ENCODE measurements at regions not wholly inside any gene's neighbourhood (a gene's known extent, or its start where the extent isn't known, plus 50 kb on each side); places are given as distances from the start of the nearest gene placed in this dataset.
"Not testable (repeated sequence)": the region's sequence is repeated elsewhere in the genome, so short reads cannot be mapped to it uniquely, and the experiment has no call there.

DNA sequence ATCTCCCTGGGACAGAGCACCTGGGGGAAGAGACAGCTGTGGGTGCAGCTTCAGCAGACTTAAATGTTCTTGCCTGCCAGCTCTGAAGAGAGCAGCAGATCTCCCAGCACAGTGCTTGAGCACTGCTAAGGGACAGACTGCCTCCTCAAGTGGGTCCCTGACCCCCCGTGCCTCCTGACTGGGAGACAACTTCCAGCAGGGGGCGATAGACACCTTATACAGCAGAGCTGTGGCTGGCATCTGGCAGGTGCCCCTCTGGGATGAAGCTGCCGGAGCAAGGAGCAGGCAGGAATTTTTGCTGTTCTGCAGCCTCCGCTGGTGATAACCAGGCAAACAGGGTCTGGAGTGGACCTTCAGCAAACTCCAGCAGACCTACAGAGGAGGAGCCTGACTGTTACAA, 541.7 kb upstream of the PITX2 start:
- not testable (repeated sequence) for H3K36me3 ChIP-seq (ENCODE audit: insufficient read depth, low read length); H3K27ac ChIP-seq (ENCODE audit: low read depth, low read length); H3K9ac ChIP-seq (ENCODE audit: low read length); H3K4me1 ChIP-seq (ENCODE audit: insufficient read depth, low read length); H3K4me3 ChIP-seq (ENCODE audit: low read depth in 1 of 2, low read length in 2 of 2); H3K9me3 ChIP-seq (ENCODE audit: low read length); H3K27me3 ChIP-seq (ENCODE audit: control insufficient read depth in 1 of 2, insufficient read depth in 2 of 2, low read length in 2 of 2)

DNA sequence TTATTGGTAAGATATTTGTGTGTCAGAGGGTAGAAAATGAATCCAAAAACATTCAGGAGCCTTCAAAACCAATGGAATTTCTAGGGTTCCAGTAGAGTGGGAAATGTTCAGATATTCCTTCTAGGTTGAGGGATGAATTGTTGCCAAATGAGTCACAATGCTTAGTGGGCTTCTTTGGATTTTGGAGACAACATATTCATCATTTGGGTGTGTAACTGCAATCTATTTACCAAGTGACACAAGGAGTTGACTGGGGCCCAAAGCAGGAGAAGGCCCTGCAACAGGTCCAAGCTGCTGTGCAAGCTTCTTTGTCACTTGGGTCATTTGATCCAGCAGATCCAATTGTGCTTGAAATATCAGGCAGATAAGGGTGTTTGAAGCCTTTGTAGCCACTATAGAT, 551.5 kb upstream of the PITX2 start:
- no peaks in the 10 kb centered on the region for H3K27me3 ChIP-seq (ENCODE audit: control insufficient read depth in 1 of 2, insufficient read depth in 2 of 2, low read length in 2 of 2)
- no peak overlapping the region for H3K9ac ChIP-seq (ENCODE audit: low read length)
- H3K4me3 ChIP-seq (ENCODE audit: low read depth in 1 of 2, low read length in 2 of 2): no peak overlapping the region
- no peaks in the 10 kb centered on the region for H3K4me1 ChIP-seq (ENCODE audit: insufficient read depth, low read length)
- H3K27ac ChIP-seq (ENCODE audit: low read depth, low read length): no peak overlapping the region
- H3K9me3 ChIP-seq (ENCODE audit: low read length): no peaks in the 10 kb centered on the region
- no peaks in the 10 kb centered on the region for H3K36me3 ChIP-seq (ENCODE audit: insufficient read depth, low read length)

DNA sequence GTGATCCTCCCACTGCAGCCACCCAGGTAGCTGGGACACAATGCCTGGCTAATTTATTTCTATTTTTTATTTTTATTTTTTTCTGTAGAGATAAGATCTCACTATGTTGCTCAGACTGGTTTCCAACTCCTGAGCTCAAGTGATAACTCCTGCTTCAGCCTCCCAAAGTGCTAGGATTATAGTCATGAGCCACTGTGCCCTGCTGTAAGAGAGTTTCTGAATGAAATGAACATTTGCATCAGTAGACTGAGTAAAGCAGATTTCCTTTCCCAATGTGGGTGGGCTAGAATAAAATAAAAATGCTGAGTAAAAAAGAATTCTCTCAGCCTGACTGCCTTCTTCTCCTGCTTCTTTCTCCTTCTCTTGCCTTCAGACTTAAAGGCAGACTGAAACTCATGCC, 555.4 kb upstream of the PITX2 start:
- H3K9ac ChIP-seq (ENCODE audit: low read length): no peak overlapping the region
- H3K27me3 ChIP-seq (ENCODE audit: control insufficient read depth in 1 of 2, insufficient read depth in 2 of 2, low read length in 2 of 2): no peaks in the 10 kb centered on the region
- no peaks in the 10 kb centered on the region for H3K4me1 ChIP-seq (ENCODE audit: insufficient read depth, low read length)
- no peaks in the 10 kb centered on the region for H3K9me3 ChIP-seq (ENCODE audit: low read length)
- no peak overlapping the region for H3K4me3 ChIP-seq (ENCODE audit: low read depth in 1 of 2, low read length in 2 of 2)
- H3K36me3 ChIP-seq (ENCODE audit: insufficient read depth, low read length): no peaks in the 10 kb centered on the region
- no peak overlapping the region for H3K27ac ChIP-seq (ENCODE audit: low read depth, low read length)

DNA sequence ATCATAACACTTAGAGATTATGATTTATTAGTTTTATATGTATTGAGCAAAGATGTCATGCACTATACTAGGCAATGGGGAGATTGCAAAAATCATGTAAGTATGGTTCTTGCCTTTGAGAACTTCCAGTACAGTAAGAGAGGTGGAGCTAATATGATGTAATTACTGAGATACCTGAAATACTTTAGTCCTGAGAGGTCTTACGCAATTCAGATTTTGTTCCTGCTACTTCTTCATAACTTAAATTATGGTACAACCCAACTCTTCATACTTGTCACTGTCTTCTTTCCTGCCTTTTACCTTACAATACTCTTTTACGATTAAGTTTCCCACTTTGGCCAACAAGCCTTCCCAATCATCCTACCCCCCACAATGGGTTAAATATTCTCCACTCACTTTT, 564.2 kb upstream of the PITX2 start:
- Histone ChIP-seq H3K9me3 (ENCODE audit: low read length) (no peaks in the 10 kb centered on the region), H3K27ac (ENCODE audit: low read depth, low read length) (no peak overlapping the region), H3K27me3 (ENCODE audit: control insufficient read depth in 1 of 2, insufficient read depth in 2 of 2, low read length in 2 of 2) (no peaks in the 10 kb centered on the region), H3K9ac (ENCODE audit: low read length) (no peak overlapping the region), H3K4me3 (ENCODE audit: low read depth in 1 of 2, low read length in 2 of 2) (no peak overlapping the region), H3K36me3 (ENCODE audit: insufficient read depth, low read length) (no peaks in the 10 kb centered on the region), H3K4me1 (ENCODE audit: insufficient read depth, low read length) (no peaks in the 10 kb centered on the region)

DNA sequence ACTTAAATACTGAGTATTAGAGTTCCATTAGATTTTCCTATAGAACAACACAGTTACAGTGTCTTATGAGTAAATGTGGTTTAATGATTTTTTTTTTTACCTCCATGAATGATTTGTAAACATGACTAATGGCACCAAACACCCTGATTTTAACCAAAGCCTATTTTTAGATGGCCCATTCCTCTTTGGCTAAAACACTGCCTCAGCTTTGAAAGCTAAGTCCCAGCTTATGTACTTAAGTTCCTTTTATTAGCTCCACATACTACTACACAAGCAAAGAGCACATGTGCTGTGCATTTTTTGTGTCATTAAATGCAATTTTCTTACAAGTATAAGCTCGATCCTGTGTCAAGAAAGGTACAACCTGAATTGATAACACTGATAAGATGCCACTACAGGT, 575.6 kb upstream of the PITX2 start:
- no peaks in the 10 kb centered on the region for H3K9me3 ChIP-seq (ENCODE audit: low read length)
- no peaks in the 10 kb centered on the region for H3K4me1 ChIP-seq (ENCODE audit: insufficient read depth, low read length)
- H3K36me3 ChIP-seq (ENCODE audit: insufficient read depth, low read length): no peaks in the 10 kb centered on the region
- H3K27ac ChIP-seq (ENCODE audit: low read depth, low read length): no peak overlapping the region
- H3K9ac ChIP-seq (ENCODE audit: low read length): no peak overlapping the region
- H3K4me3 ChIP-seq (ENCODE audit: low read depth in 1 of 2, low read length in 2 of 2): no peak overlapping the region
- no peaks in the 10 kb centered on the region for H3K27me3 ChIP-seq (ENCODE audit: control insufficient read depth in 1 of 2, insufficient read depth in 2 of 2, low read length in 2 of 2)

DNA sequence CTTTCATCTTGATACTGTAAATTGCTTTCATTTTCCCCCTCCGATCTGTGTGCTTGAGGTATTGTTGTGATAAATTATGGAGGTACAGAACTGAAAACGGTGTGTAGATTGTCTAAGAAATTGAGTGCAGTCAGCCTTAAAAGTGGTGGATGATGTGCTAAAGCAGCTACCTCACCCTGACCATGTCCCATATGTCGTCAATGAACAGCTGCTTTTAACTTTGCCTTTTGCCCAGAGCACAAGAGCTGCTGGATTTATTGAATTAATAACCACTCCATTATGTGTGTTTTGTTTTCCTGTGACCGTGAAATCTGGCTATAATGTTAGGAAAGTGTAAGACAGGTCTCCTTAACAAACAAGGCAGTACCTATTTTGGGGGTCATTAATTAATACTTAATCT, 581.9 kb upstream of the PITX2 start:
- H3K4me1 ChIP-seq (ENCODE audit: insufficient read depth, low read length): no peaks in the 10 kb centered on the region
- no peaks in the 10 kb centered on the region for H3K9me3 ChIP-seq (ENCODE audit: low read length)
- no peaks in the 10 kb centered on the region for H3K27me3 ChIP-seq (ENCODE audit: control insufficient read depth in 1 of 2, insufficient read depth in 2 of 2, low read length in 2 of 2)
- H3K4me3 ChIP-seq (ENCODE audit: low read depth in 1 of 2, low read length in 2 of 2): no peak overlapping the region
- H3K36me3 ChIP-seq (ENCODE audit: insufficient read depth, low read length): no peaks in the 10 kb centered on the region
- no peak overlapping the region for H3K27ac ChIP-seq (ENCODE audit: low read depth, low read length)
- H3K9ac ChIP-seq (ENCODE audit: low read length): no peak overlapping the region

DNA sequence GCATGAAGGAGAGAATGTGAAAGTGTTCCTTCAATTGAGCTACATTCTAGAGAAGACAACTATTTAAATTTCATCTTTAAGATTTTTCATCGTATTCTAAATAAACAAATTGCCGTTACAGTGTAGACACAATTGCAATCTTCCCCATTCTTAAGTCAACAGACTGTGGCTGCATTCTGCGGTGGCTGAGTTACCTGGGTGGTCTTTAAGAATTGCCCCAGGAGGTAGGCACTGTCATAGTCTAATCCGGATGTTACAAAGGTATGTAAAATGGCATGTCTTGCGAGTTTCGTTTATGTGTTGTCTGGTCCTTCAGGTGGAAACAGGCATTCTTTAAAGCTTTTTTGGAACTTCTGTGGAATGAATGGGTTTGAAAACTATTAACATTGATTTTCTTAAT, 586.1 kb upstream of the PITX2 start:
- peaks cover 3% of the 10 kb centered on the region for H3K4me1 ChIP-seq (ENCODE audit: insufficient read depth, low read length)
- H3K9me3 ChIP-seq (ENCODE audit: low read length): no peaks in the 10 kb centered on the region
- H3K27me3 ChIP-seq (ENCODE audit: control insufficient read depth in 1 of 2, insufficient read depth in 2 of 2, low read length in 2 of 2): no peaks in the 10 kb centered on the region
- H3K36me3 ChIP-seq (ENCODE audit: insufficient read depth, low read length): no peaks in the 10 kb centered on the region
- no peak overlapping the region for H3K27ac ChIP-seq (ENCODE audit: low read depth, low read length)
- no peak overlapping the region for H3K4me3 ChIP-seq (ENCODE audit: low read depth in 1 of 2, low read length in 2 of 2)
- no peak overlapping the region for H3K9ac ChIP-seq (ENCODE audit: low read length)

DNA sequence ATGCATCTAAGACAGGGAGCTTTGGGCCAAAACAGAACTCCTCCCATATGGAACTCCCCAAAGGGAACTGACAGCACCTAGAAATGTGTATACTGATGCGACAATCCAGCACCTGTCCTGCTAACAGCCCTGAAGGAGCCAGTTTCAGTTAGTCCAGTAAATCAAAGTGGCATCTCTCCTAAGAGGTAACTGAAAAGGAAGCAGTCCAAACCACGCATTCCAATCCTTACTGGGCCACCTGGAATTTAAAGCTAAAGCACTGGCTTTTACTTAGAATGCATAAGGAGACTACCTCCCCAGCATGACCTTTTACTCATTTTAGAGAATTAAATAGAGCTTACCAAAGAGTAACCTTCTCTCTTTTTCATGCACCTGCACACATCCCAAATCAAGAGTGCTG, 586.8 kb upstream of the PITX2 start:
- no peak overlapping the region for H3K4me3 ChIP-seq (ENCODE audit: low read depth in 1 of 2, low read length in 2 of 2)
- no peak overlapping the region for H3K9ac ChIP-seq (ENCODE audit: low read length)
- no peaks in the 10 kb centered on the region for H3K9me3 ChIP-seq (ENCODE audit: low read length)
- peaks cover 9% of the 10 kb centered on the region for H3K4me1 ChIP-seq (ENCODE audit: insufficient read depth, low read length)
- no peaks in the 10 kb centered on the region for H3K36me3 ChIP-seq (ENCODE audit: insufficient read depth, low read length)
- H3K27me3 ChIP-seq (ENCODE audit: control insufficient read depth in 1 of 2, insufficient read depth in 2 of 2, low read length in 2 of 2): no peaks in the 10 kb centered on the region
- no peak overlapping the region for H3K27ac ChIP-seq (ENCODE audit: low read depth, low read length)

DNA sequence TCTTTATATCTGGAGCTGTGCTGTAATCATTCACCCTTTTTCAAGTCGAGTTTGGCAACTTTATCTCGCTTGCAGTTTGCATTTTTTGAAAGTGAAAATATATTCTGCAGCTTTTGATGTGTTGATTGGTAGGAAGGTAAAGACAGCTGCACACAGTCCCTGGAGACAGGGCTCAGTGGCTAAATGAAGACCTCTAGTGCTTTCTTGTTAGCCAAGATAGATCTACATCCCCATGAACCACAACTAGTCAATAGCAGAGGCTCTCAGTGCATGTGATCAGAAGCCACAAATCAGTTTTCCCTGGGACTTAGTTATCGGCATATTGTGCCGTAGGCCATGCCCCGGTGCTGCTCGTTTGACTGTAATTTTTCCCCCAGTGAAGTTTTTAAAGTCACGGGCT, 587.7 kb upstream of the PITX2 start:
- Histone ChIP-seq H3K4me3 (ENCODE audit: low read depth in 1 of 2, low read length in 2 of 2) (no peak overlapping the region), H3K9me3 (ENCODE audit: low read length) (no peaks in the 10 kb centered on the region), H3K36me3 (ENCODE audit: insufficient read depth, low read length) (no peaks in the 10 kb centered on the region), H3K27ac (ENCODE audit: low read depth, low read length) (no peak overlapping the region), H3K9ac (ENCODE audit: low read length) (no peak overlapping the region), H3K27me3 (ENCODE audit: control insufficient read depth in 1 of 2, insufficient read depth in 2 of 2, low read length in 2 of 2) (no peaks in the 10 kb centered on the region), H3K4me1 (ENCODE audit: insufficient read depth, low read length) (peaks cover 9% of the 10 kb centered on the region)

DNA sequence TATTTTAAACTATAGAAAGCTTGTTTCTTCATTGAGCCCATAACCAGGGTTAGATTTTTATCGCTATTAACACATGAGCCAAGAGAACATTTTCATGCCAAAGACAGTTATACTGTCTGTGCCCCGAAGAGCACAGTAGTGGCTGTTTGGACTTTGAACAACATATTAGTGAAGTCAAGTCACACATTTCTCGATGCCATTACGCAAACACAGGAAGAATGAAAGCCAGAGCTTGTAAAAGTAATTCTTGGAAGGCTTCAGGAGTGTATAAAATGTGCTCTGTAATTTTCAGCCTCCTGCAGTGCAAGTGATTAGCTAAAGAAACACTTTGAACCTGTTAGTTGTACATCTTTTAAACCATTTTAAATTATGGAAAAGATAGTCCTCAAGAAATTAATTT, 590.7 kb upstream of the PITX2 start:
- Histone ChIP-seq H3K27me3 (ENCODE audit: control insufficient read depth in 1 of 2, insufficient read depth in 2 of 2, low read length in 2 of 2) (no peaks in the 10 kb centered on the region), H3K4me3 (ENCODE audit: low read depth in 1 of 2, low read length in 2 of 2) (no peak overlapping the region), H3K4me1 (ENCODE audit: insufficient read depth, low read length) (peaks cover 9% of the 10 kb centered on the region), H3K9me3 (ENCODE audit: low read length) (no peaks in the 10 kb centered on the region), H3K9ac (ENCODE audit: low read length) (no peak overlapping the region), H3K36me3 (ENCODE audit: insufficient read depth, low read length) (no peaks in the 10 kb centered on the region), H3K27ac (ENCODE audit: low read depth, low read length) (no peak overlapping the region)

DNA sequence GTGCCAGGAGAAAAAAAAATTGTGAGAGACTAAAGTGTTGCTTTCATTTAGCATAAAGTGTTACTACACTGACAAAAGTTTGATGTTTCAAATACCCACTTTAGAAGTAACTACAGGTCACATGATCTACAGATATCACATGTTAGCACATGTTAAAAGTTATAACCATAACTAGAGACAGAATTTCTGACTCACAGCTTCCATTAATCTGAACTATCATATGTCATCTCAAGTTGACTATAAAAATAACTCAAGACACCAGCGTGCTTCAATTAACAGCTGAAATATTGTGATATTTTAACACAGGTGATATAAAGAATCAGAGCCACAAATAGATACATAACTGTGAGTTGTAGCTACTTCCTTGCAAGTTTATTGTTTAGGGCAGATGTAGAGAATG, 591.5 kb upstream of the PITX2 start:
- Histone ChIP-seq H3K9me3 (ENCODE audit: low read length) (no peaks in the 10 kb centered on the region), H3K9ac (ENCODE audit: low read length) (no peak overlapping the region), H3K36me3 (ENCODE audit: insufficient read depth, low read length) (no peaks in the 10 kb centered on the region), H3K4me1 (ENCODE audit: insufficient read depth, low read length) (peaks cover 9% of the 10 kb centered on the region), H3K4me3 (ENCODE audit: low read depth in 1 of 2, low read length in 2 of 2) (no peak overlapping the region), H3K27me3 (ENCODE audit: control insufficient read depth in 1 of 2, insufficient read depth in 2 of 2, low read length in 2 of 2) (no peaks in the 10 kb centered on the region), H3K27ac (ENCODE audit: low read depth, low read length) (no peak overlapping the region)

DNA sequence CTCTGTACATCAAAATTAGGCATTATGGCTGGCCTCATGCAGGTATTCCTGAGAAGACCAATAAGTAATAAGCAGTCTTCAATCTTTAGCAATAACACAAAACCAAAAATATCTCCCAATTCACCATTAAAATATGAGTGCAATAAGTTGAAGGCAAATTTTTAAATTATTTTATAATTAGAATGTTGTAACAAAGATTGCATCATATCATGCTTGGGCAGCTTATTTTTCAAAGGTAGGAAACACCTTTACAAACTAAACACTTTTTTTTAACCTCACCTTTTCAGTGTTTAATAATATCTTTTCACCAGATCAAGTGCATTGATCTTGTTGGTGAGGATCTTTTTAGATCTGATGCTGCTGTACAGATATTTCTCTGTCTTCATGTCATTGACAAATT, 592.9 kb upstream of the PITX2 start:
- H3K9me3 ChIP-seq (ENCODE audit: low read length): no peaks in the 10 kb centered on the region
- no peak overlapping the region for H3K4me3 ChIP-seq (ENCODE audit: low read depth in 1 of 2, low read length in 2 of 2)
- peaks cover 9% of the 10 kb centered on the region for H3K4me1 ChIP-seq (ENCODE audit: insufficient read depth, low read length)
- H3K27ac ChIP-seq (ENCODE audit: low read depth, low read length): no peak overlapping the region
- H3K27me3 ChIP-seq (ENCODE audit: control insufficient read depth in 1 of 2, insufficient read depth in 2 of 2, low read length in 2 of 2): no peaks in the 10 kb centered on the region
- no peaks in the 10 kb centered on the region for H3K36me3 ChIP-seq (ENCODE audit: insufficient read depth, low read length)
- no peak overlapping the region for H3K9ac ChIP-seq (ENCODE audit: low read length)

DNA sequence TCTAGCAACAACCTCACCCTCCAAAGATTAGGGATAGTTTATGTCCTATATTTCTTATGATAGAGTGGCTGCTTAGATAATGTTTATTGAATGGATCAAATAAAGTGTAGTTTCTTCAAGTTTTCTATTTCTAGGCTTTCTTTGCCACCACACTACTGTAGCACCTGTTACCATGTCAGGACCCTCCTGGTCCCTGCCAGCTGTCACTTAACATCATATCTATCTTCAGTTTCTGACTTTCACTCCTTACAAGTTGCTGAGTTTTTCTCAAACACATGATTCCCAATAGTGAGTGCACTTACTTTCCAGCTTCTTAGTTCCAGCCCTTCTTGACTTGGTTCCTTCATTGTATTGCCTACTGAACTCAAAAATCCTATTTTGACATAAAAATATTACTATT, 593.9 kb upstream of the PITX2 start:
- H3K4me1 ChIP-seq (ENCODE audit: insufficient read depth, low read length): peaks cover 9% of the 10 kb centered on the region
- H3K36me3 ChIP-seq (ENCODE audit: insufficient read depth, low read length): no peaks in the 10 kb centered on the region
- no peak overlapping the region for H3K27ac ChIP-seq (ENCODE audit: low read depth, low read length)
- no peaks in the 10 kb centered on the region for H3K9me3 ChIP-seq (ENCODE audit: low read length)
- no peak overlapping the region for H3K9ac ChIP-seq (ENCODE audit: low read length)
- no peak overlapping the region for H3K4me3 ChIP-seq (ENCODE audit: low read depth in 1 of 2, low read length in 2 of 2)
- no peaks in the 10 kb centered on the region for H3K27me3 ChIP-seq (ENCODE audit: control insufficient read depth in 1 of 2, insufficient read depth in 2 of 2, low read length in 2 of 2)

Data from muscle layer of colon (tissue), 2 donors.